Esophagus muscularis mucosa (tissue), 4 donors: ENCODE measurements at regions not wholly inside any gene's neighbourhood (a gene's known extent, or its start where the extent isn't known, plus 50 kb on each side); places are given as distances from the start of the nearest gene placed in this dataset.

Experiments
- DNase-seq: peaks from one replicate; pipeline ENCODE4 v3.0.0-alpha.2; 2017; ENCODE audit errors: extremely low spot score
- H3K27ac ChIP-seq, 4 donors: fragments of 200-600 bp; sonication (generic); replicated peaks in 1 of 4; 1 replicate in 3 of 4; 2 replicates in 1 of 4; pipeline ENCODE4 v1.5.1; 2016 to 2019; ENCODE audit warnings: mild to moderate bottlenecking in 1 of 4
- H3K27me3 ChIP-seq, 4 donors: fragments of 200-600 bp; sonication (generic); one replicate each; pipeline versions ENCODE4 v1.5.1 to v1.6.0; 2016 to 2019
- H3K36me3 ChIP-seq, 4 donors: fragments of 200-600 bp; sonication (generic); one replicate each; pipeline ENCODE4 v1.5.1; 2016 to 2019
- H3K4me1 ChIP-seq, 4 donors: fragments of 200-600 bp; sonication (generic); one replicate each; pipeline ENCODE4 v1.5.1; 2016 to 2019
- H3K4me3 ChIP-seq, 4 donors: fragments of 200-600 bp; sonication (generic); 1 replicate in 2 of 4; 2 replicates in 2 of 4; pipeline ENCODE4 v1.5.1; 2016 to 2019; ENCODE audit warnings: mild to moderate bottlenecking in 4 of 4, moderate library complexity in 1 of 4
- H3K9me3 ChIP-seq, 4 donors: fragments of 200-600 bp; sonication (generic); 1 replicate in 3 of 4; 2 replicates in 1 of 4; pipeline ENCODE4 v1.5.1; 2016 to 2019
- EP300 ChIP-seq: sonication (generic); formaldehyde crosslinking; IDR thresholded peaks from one replicate; pipeline ENCODE4 v1.6.1; 2017; ENCODE audit warnings: antibody characterized with exemption
- POLR2A ChIP-seq: fragments of 450-650 bp; IDR thresholded peaks from one replicate; pipeline ENCODE4 v1.6.1; 2017; ENCODE audit warnings: antibody characterized with exemption, moderate library complexity, mild to moderate bottlenecking, low read depth
- POLR2AphosphoS5 ChIP-seq, 2 donors: sonication (generic); formaldehyde crosslinking; IDR thresholded peaks; one replicate each; pipeline ENCODE4 v1.6.1; 2017; ENCODE audit warnings: antibody characterized with exemption in 2 of 2
- WGBS: methylation state at CpG from one replicate; pipeline ENCODE4 v1.1.5; 2018; 5-methylcytosine and 5-hydroxymethylcytosine counted together
- intact Hi-C: fragments of 100-400 bp; cut with DNase I; formaldehyde crosslinking; loops from one replicate; pipeline ENCODE4 v1.15.1; 2023
- TF ChIP-seq, protein P1 (sequence below), 3 experiments: fragments of 200-600 bp in 2 of 3; fragments of 450-650 bp in 1 of 3; sonication (generic) in 2 of 3; IDR thresholded peaks; one replicate each; pipeline ENCODE4 v1.5.1; 2017 to 2019; ENCODE audit warnings: antibody characterized with exemption in 3 of 3, mild to moderate bottlenecking in 2 of 3, moderate library complexity in 1 of 3

DNA sequence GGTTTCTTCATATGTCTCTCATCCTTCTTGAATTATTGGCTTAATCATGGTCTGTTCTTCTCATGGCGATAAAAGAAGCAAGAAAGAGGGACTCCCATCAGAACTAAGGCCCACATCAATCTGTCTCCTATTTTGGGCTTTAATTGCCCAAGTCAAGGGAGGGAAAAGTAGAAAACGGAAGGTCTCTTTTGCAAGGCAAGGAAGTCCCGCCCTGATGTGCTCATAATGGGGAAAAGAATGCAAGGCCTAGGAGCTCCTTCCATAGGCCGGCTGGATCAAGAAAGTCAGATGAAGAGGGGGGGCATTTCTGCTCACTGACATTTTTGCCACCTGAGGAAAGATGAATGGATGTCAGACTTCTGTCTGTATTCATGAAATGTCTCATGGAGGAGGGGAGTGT, 127.7 kb upstream of the RPS6KA3 start:
- 78% methylated on average over 4 of the region's 4 CpGs for WGBS
- H3K36me3 ChIP-seq, result no peaks in the 10 kb centered on the region
- DNase-seq, result no peak
- H3K4me1 ChIP-seq, result no peaks in the 10 kb centered on the region
- H3K27me3 ChIP-seq, result no peaks in the 10 kb centered on the region
- no peak overlapping the region for H3K4me3 ChIP-seq
- intact Hi-C loops, result no loop called here
- no peak overlapping the region for H3K27ac ChIP-seq
- TF ChIP-seq POLR2AphosphoS5 (IDR thresholded peaks at IDR 0.05), result no peak
- TF ChIP-seq POLR2A, result no peak
- TF ChIP-seq EP300, result no peak
- TF ChIP-seq, protein P1, sequence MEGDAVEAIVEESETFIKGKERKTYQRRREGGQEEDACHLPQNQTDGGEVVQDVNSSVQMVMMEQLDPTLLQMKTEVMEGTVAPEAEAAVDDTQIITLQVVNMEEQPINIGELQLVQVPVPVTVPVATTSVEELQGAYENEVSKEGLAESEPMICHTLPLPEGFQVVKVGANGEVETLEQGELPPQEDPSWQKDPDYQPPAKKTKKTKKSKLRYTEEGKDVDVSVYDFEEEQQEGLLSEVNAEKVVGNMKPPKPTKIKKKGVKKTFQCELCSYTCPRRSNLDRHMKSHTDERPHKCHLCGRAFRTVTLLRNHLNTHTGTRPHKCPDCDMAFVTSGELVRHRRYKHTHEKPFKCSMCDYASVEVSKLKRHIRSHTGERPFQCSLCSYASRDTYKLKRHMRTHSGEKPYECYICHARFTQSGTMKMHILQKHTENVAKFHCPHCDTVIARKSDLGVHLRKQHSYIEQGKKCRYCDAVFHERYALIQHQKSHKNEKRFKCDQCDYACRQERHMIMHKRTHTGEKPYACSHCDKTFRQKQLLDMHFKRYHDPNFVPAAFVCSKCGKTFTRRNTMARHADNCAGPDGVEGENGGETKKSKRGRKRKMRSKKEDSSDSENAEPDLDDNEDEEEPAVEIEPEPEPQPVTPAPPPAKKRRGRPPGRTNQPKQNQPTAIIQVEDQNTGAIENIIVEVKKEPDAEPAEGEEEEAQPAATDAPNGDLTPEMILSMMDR (IDR thresholded peaks at IDR 0.05), result no peak
- H3K9me3 ChIP-seq, result no peaks in the 10 kb centered on the region

DNA sequence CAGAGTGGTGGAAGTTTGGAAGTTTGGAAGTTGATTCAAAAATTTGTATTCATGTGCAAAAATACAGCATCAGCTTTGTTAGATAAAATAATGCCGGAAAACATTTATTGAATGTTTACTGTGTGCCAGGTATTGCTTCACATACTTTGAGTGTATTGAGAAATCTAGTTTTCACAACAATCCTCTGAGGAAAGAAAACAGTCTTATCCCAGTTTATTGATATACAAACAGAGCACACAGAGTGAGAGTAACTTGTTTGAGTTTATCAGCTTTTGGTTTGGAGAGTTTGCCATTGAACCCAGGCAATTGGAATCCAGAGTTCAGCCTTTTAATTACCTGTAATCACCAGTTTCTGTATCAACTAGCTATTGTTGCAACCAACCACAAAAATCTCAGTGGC, 127.2 kb upstream of the RPS6KA3 start:
- intact Hi-C loops, result no loop called here
- Histone ChIP-seq H3K4me3 (no peak overlapping the region), H3K27ac (no peak overlapping the region), H3K27me3 (no peaks in the 10 kb centered on the region), H3K9me3 (no peaks in the 10 kb centered on the region), H3K4me1 (no peaks in the 10 kb centered on the region), H3K36me3 (no peaks in the 10 kb centered on the region)
- 82% methylated on average over 1 of the region's 1 CpG for WGBS
- DNase-seq, result no peak
- TF ChIP-seq POLR2A (no peak), POLR2AphosphoS5 (IDR thresholded peaks at IDR 0.05) (no peak), EP300 (no peak)

DNA sequence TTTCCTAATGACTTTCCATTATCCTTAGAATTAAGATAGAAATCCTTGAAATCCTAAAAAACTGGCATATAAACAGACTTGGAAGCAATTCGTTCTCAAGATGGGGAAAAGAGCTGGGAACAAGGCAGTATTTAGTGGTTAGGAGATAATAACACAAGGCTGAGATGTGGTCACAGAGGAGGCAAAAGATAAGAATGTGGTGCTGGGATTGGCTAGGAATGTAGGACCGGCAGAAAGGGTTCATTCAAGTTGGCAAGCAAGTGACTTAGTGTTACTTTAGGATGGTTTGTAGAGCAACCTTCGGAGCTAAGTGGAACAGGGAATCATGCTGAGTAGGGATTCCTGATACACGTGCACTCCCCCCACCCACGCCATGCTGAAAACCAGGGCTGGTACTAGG, 121.9 kb upstream of the RPS6KA3 start:
- TF ChIP-seq, protein P1 (IDR thresholded peaks at IDR 0.05), result no peak
- TF ChIP-seq EP300 (no peak), POLR2A (no peak), POLR2AphosphoS5 (IDR thresholded peaks at IDR 0.05) (no peak)
- Histone ChIP-seq H3K27me3 (no peaks in the 10 kb centered on the region), H3K36me3 (no peaks in the 10 kb centered on the region), H3K9me3 (no peaks in the 10 kb centered on the region), H3K4me1 (no peaks in the 10 kb centered on the region), H3K27ac (no peak overlapping the region), H3K4me3 (no peak overlapping the region)
- WGBS, result 48% methylated on average over 5 of the region's 5 CpGs
- intact Hi-C loops, result no loop called here
- no peak for DNase-seq

GRCh38 chrX:20383477-20383876, 116.8 kb upstream of the RPS6KA3 start:
- intact Hi-C loops, result no loop called here
- WGBS, result 38% methylated on average over 1 of the region's 1 CpG

DNA sequence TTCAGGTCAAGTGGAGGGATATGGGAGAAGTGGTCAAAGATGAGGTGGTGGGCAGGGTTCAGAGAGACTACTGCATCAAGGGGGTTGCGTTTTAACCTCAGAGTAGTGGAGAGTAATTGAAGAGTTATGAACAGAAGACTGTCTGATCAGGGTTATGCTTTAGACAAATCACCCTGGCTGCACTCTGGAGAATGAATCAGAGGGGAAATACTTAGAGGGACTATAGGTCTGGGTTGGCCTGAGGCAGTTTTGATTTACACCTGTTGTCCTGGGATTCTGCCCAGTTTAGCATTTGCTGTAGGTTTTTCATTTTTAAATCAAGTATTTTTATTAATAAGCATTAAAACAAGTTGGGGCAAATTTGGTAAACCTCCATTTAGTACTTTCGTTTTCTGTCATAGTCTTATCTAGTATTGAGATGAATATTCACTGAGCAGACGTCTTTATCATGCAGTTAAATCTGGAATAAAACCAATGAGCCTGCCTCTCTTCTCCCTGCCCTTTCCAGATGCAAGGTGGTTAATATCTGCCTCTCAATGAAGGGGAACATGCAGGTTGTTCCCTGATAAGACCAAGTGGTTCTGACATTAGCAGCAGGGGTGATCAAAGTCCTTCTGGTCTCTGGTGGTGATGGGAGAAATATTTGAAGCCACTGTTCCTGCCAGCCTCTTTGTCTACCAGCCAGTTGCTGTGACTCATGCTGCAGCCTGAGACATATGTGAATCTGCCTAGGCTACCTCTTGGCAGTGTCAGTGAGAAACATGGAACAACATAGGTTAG, 116.0 kb upstream of the RPS6KA3 start:
- 56% methylated on average over 3 of the region's 3 CpGs for WGBS
- Histone ChIP-seq H3K27me3 (no peaks in the 10 kb centered on the region), H3K36me3 (no peaks in the 10 kb centered on the region), H3K27ac (no peak overlapping the region), H3K9me3 (no peaks in the 10 kb centered on the region), H3K4me3 (no peak overlapping the region), H3K4me1 (no peaks in the 10 kb centered on the region)
- intact Hi-C loops, result no loop called here
- TF ChIP-seq POLR2AphosphoS5 (IDR thresholded peaks at IDR 0.05), result no peak
- TF ChIP-seq POLR2A, result no peak
- TF ChIP-seq EP300, result no peak
- TF ChIP-seq, protein P1 (IDR thresholded peaks at IDR 0.05), result no peak
- DNase-seq, result no peak

More at GRCh38 chrX:20383477-20383876, 116.8 kb upstream of the RPS6KA3 start:
- no peak for TF ChIP-seq POLR2AphosphoS5 (IDR thresholded peaks at IDR 0.05)
- TF ChIP-seq EP300, result no peak
- TF ChIP-seq POLR2A, result no peak
- TF ChIP-seq, protein P1 (IDR thresholded peaks at IDR 0.05), result no peak
- no peaks in the 10 kb centered on the region for H3K27me3 ChIP-seq
- DNase-seq, result no peak
- H3K4me1 ChIP-seq, result no peaks in the 10 kb centered on the region
- no peaks in the 10 kb centered on the region for H3K36me3 ChIP-seq
- H3K9me3 ChIP-seq, result no peaks in the 10 kb centered on the region
- no peak overlapping the region for H3K27ac ChIP-seq
- no peak overlapping the region for H3K4me3 ChIP-seq
